KOPT-K1 (cell line): ENCODE measurements at regions not wholly inside any gene's neighbourhood (a gene's known extent, or its start where the extent isn't known, plus 50 kb on each side); places are given as distances from the start of the nearest gene placed in this dataset.
"Not testable (repeated sequence)": the region's sequence is repeated elsewhere in the genome, so short reads cannot be mapped to it uniquely, and the experiment has no call there.

Source experiments
- H3K27ac ChIP-seq: fragments of 200-600 bp; sonication (generic); 2 replicates; pipeline ENCODE4 v1.5.1; 2016; ENCODE audit warnings: antibody characterized with exemption, mild to moderate bottlenecking, low read depth, low read length; ENCODE audit not compliant: poor library complexity, severe bottlenecking
- H3K36me3 ChIP-seq: fragments of 200-600 bp; sonication (generic); 2 replicates; pipeline ENCODE4 v1.5.1; 2017; ENCODE audit warnings: antibody characterized with exemption, mild to moderate bottlenecking, low read length, moderate library complexity; ENCODE audit not compliant: insufficient read depth
- H3K9me3 ChIP-seq: fragments of 200-600 bp; sonication (generic); 2 replicates; pipeline ENCODE4 v1.5.1; 2017; ENCODE audit warnings: antibody characterized with exemption, low read length, mild to moderate bottlenecking; ENCODE audit not compliant: insufficient read depth, poor library complexity, severe bottlenecking

DNA sequence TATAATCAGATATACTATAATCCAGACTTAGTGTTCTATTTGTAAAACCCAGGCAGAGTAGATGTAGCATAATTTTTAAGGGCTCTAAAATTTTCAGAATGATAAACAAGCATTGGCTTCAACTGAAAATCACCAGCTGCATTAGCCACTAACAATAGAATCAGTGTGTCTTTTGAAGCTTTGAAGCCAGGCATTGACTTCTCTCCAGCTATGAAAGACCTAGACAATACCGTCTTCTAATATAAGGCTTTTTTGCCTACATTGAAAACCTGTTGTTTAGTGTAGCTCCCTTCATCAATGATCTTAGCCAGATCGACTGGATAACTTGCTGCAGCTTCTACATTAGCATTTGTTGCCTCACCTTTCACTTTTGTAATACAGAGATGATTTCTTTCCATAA lies 1877.3 kb upstream of the ACO1 start:
- H3K36me3 ChIP-seq = no peaks in the 10 kb centered on the region
- H3K9me3 ChIP-seq = no peaks in the 10 kb centered on the region
- no peak overlapping the region for H3K27ac ChIP-seq

DNA sequence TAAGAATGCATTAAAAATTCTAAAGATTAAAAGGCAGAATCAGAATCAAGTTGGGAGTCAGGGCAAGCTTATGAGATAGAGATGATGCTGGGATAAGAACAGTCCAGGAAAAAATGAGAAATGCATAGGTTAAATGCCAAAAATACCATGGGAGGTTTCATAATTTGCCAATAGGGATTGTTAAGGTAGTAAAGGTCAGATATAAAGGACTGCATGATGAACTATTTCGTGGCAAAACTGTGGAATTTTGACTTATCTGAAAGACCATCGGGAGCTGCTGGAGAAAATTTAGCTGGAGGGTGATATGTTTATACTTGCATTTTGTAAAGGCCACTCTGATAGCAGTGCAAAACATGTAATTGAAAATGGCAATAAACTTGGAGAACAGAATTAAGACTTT lies 1872.8 kb upstream of the ACO1 start:
- H3K36me3 ChIP-seq = no peaks in the 10 kb centered on the region
- no peaks in the 10 kb centered on the region for H3K9me3 ChIP-seq
- no peak overlapping the region for H3K27ac ChIP-seq

DNA sequence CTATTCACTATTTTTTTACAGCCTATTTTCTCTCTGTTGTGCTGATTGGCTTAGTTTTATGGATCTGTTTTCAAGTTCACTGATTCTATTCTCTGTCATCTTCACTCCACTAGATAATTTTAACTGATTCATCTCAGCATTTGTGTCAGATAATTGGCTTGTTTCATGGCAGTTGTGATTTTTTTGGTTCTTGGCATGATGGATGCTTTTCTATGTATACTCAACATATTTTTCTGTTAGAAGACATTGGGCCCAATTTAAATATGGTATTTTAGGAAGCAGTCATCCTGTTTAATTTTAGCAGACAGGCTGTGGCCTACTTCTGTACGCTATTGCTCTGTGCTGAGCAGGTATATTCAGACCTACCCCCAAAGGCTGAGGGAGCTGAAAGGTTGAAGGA lies 1865.3 kb upstream of the ACO1 start:
- Histone ChIP-seq H3K36me3 (no peaks in the 10 kb centered on the region), H3K27ac (no peak overlapping the region), H3K9me3 (no peaks in the 10 kb centered on the region)

DNA sequence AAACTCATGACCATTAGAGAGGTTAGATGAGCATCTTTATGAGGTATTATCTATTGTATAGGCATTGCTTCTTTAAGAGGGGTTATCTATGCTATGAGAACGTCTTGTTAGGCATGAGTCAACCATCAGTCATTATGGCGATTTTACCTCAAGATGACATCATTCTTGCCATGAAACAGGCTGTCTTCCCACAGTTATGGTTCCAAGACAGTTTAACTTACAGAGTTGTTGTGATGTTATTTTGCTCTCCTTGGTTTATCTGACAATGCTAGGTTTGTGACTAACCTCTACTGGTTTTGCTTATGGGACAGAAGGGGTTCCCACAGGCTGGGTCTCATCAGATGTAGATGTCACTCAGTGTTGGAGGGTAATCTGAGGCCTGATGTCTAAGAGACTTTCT lies 1864.7 kb upstream of the ACO1 start:
- H3K27ac ChIP-seq = no peak overlapping the region
- H3K36me3 ChIP-seq = no peaks in the 10 kb centered on the region
- no peaks in the 10 kb centered on the region for H3K9me3 ChIP-seq

DNA sequence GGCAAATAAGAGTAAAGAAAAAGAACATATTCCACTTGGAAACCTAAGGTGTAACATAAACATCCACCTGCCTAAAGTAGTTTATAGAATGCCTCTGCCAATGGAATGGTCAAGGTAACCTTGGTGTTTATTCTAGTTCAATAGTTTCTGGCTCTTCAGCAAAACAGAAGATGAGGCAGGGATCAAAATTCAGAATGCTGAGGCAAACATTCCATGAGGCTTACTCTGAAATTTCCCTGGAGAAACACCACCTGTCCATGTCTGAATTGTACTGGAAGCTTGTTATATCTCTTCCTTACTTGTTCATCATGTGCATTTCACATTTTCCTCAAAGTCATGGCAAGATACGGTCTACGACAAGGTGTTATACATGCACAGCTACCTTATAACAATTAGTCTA lies 1862.4 kb upstream of the ACO1 start:
- H3K9me3 ChIP-seq = no peaks in the 10 kb centered on the region
- H3K36me3 ChIP-seq = no peaks in the 10 kb centered on the region
- H3K27ac ChIP-seq = no peak overlapping the region

DNA sequence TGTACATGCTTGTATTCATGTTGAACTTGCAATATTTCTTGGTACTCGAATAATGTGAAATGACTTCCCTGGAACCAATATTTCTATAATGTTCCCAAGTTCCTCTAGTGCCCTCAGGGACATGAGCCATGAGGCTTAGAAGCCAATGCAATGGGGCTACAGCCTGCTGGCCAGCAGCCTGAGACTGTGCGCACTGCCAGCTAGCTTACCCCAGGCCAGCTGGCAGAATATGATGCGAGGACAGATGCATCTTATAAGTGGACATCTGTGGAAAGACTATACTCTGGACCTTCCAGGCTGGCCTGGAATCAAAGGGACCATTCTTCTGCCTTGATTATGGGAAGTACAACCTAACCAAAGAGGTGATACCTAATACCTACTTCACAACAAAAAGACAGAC lies 1862.0 kb upstream of the ACO1 start:
- no peaks in the 10 kb centered on the region for H3K9me3 ChIP-seq
- no peaks in the 10 kb centered on the region for H3K36me3 ChIP-seq
- no peak overlapping the region for H3K27ac ChIP-seq

DNA sequence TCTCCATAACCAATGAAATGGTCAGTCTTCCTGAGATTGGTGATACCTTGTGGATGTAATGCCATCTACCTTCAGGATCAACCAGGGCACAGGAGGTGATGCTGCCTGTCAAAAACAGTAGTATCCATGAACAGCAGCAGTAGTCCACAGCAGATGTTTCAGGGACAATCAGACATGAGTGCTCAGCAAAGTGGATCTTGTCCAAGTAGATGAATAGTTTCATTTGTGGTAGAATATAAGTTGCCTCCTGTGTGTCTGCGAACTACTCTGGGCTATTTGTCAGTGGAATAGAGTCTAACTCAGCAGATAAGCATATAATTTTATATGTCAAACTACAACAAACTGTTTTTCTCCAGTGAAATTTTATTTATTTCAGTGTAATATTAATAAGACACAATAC lies 1860.1 kb upstream of the ACO1 start:
- no peaks in the 10 kb centered on the region for H3K9me3 ChIP-seq
- H3K36me3 ChIP-seq = no peaks in the 10 kb centered on the region
- H3K27ac ChIP-seq = no peak overlapping the region

DNA sequence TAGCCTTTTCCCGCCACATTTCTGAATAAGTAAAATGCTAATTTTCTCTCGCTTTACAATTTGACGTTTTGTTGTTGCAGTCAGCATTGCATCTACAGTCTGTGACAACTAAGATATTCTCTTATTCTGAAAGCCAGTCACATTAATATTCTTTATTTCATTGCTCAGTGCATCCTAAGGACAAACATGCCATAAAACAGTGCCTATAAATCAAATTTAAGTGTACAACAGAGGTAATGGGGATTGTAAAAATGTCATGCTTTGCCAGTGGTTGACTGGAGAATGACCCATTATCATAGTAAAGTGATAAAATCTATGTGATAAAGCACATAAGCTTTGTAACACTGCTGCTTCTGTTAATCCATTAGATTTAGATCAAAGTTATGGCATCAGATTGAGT lies 1850.0 kb upstream of the ACO1 start:
- H3K27ac ChIP-seq = no peak overlapping the region
- H3K9me3 ChIP-seq = peaks cover 8% of the 10 kb centered on the region

DNA sequence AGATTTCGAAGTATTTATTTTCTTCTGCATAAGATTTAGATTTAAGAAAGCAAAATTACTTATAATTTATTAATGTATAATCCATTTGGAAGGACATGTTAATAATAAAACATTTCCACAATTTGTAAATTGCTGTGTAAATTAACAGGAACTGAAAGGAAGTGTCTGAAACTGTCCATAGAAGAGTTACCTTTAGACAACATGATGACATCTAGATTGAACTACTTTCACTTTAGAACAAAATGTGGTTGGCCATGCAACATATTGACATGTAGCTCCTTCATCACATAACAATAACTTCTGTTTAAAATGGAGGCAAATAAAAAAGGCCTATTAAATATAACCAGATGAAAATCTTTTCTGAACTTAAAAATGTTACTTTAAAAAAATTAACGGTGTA lies 1849.5 kb upstream of the ACO1 start:
- Histone ChIP-seq H3K27ac (no peak overlapping the region), H3K9me3 (peaks cover 8% of the 10 kb centered on the region), H3K36me3 (no peaks in the 10 kb centered on the region)

More for the DNA sequence above, 1850.0 kb upstream of the ACO1 start:
- no peaks in the 10 kb centered on the region for H3K36me3 ChIP-seq

GRCh38 chr9:30536494-30536893 lies 1847.9 kb upstream of the ACO1 start:
- Histone ChIP-seq H3K36me3 (no peaks in the 10 kb centered on the region), H3K27ac (no peak overlapping the region), H3K9me3 (peaks cover 8% of the 10 kb centered on the region)

DNA sequence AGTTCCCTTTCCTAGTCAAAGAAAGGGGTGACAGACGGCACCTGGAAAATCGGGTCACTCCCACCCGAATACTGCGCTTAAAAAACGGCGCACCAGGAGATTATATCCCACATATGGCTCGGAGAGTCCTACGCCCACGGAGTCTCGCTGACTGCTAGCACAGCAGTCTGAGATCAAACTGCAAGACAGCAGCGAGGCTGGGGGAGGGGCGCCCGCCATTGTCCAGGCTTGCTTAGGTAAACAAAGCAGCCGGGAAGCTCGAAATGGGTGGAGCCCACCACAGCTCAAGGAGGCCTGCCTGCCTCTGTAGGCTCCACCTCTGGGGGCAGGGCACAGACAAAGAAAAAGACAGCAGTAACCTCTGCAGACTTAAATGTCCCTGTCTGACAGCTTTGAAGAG lies 1844.7 kb upstream of the ACO1 start:
- H3K36me3 ChIP-seq, H3K27ac ChIP-seq, H3K9me3 ChIP-seq: not testable (repeated sequence)

- Histone ChIP-seq H3K36me3 (no peaks in the 10 kb centered on the region), H3K9me3 (no peaks in the 10 kb centered on the region), H3K27ac (no peak overlapping the region)
Measured at GRCh38 chr9:30574355-30575151, 1809.9 kb upstream of the ACO1 start.

DNA sequence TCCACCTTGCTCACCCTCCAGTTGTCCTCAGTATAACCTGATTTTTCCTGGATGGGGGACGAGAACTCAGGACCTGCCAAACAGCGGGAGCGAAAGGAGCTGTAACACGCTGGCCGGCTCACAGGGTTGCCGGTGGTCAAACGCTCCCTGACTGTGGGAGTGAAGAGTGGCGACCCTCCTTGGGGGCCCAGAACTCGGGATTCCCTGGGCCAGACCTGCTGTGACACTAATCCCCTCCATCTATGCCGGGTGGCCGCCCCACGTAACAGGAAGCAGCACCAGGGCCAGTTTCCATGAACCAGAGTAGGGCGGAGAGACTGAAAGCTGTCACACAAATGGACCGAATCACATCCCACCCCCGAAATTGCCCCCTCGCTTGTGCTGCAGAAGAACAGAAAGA lies 1809.2 kb upstream of the ACO1 start:
- Histone ChIP-seq H3K27ac (no peak overlapping the region), H3K9me3 (no peaks in the 10 kb centered on the region), H3K36me3 (no peaks in the 10 kb centered on the region)

DNA sequence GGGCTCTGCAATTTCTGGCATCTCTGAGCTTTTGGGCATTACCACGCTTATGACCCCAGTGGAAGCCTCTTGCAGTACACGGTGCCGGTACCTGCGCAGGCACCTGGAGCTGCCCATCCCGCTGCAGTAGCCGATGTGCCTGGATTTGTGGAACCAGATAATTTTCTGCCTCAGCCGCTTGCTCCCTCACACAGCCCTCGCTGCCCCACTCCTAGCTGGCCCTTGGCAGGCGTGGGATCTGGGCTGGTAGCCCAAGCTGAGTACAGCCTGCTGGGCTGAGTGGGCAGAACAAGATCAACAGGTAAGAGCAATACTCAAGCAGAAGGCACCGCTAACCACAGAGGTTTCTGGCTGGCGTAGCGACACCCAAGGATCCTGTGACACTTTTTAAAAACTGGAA lies 1808.8 kb upstream of the ACO1 start:
- Histone ChIP-seq H3K9me3 (no peaks in the 10 kb centered on the region), H3K27ac (no peak overlapping the region), H3K36me3 (no peaks in the 10 kb centered on the region)

GRCh38 chr9:30579810-30580209 lies 1804.6 kb upstream of the ACO1 start:
- no peaks in the 10 kb centered on the region for H3K36me3 ChIP-seq
- no peaks in the 10 kb centered on the region for H3K9me3 ChIP-seq
- H3K27ac ChIP-seq = no peak overlapping the region

- no peaks in the 10 kb centered on the region for H3K9me3 ChIP-seq
- H3K36me3 ChIP-seq = no peaks in the 10 kb centered on the region
- no peak overlapping the region for H3K27ac ChIP-seq
Measured at GRCh38 chr9:30582240-30582639, 1802.2 kb upstream of the ACO1 start.
